ENCODE measurements at regions not wholly inside any gene's neighbourhood (a gene's known extent, or its start where the extent isn't known, plus 50 kb on each side); places are given as distances from the start of the nearest gene placed in this dataset.

DNA sequence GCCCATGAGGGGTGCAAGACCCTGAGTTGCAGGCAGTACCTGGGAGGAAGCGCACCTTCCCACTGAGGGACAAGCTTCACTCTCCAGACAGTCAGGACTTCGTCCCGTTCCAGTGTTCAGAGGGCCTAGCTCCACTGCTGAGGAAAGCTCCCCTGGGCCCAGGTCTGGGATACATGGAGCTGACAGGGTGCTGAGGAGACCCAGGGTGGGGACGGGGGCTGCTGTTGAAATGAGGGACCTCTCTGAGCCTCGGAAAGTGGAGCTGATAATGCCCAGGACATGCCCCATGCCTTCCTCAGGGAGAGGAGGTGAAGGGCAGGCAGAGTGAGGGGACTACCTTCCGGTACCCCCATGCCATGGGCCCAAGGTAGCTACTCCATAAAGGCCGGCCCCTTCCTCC lies 169.2 kb upstream of the MYCN start:
- Histone ChIP-seq H3K36me3 (ENCODE audit: control insufficient read depth, insufficient read depth, low read length) (no peaks in the 10 kb centered on the region), H3K4me3 (ENCODE audit: low read depth, low read length) (no peak overlapping the region)
- TF ChIP-seq, protein P1, sequence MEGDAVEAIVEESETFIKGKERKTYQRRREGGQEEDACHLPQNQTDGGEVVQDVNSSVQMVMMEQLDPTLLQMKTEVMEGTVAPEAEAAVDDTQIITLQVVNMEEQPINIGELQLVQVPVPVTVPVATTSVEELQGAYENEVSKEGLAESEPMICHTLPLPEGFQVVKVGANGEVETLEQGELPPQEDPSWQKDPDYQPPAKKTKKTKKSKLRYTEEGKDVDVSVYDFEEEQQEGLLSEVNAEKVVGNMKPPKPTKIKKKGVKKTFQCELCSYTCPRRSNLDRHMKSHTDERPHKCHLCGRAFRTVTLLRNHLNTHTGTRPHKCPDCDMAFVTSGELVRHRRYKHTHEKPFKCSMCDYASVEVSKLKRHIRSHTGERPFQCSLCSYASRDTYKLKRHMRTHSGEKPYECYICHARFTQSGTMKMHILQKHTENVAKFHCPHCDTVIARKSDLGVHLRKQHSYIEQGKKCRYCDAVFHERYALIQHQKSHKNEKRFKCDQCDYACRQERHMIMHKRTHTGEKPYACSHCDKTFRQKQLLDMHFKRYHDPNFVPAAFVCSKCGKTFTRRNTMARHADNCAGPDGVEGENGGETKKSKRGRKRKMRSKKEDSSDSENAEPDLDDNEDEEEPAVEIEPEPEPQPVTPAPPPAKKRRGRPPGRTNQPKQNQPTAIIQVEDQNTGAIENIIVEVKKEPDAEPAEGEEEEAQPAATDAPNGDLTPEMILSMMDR (IDR thresholded peaks at IDR 0.05): no peak

GRCh38 chr2:15772086-15772595 lies 168.2 kb upstream of the MYCN start:
- TF ChIP-seq, protein P1 (IDR thresholded peaks at IDR 0.05): no peak

More for the DNA sequence above, 169.2 kb upstream of the MYCN start:
- Histone ChIP-seq H3K79me2 (no peaks in the 10 kb centered on the region), H3K27ac (no peak overlapping the region), H3K4me2 (ENCODE audit: low read length) (no peak overlapping the region), H3K9me3 (ENCODE audit: control insufficient read depth, low read length) (no peaks in the 10 kb centered on the region), H3K9ac (no peak overlapping the region), H2AFZ (no peak overlapping the region), H3K27me3 (ENCODE audit: control insufficient read depth, insufficient read depth, low read length) (no peaks in the 10 kb centered on the region), H3K4me1 (no peaks in the 10 kb centered on the region)

GRCh38 chr2:15772681-15773080 lies 167.7 kb upstream of the MYCN start:
- Histone ChIP-seq H3K27ac (no peak overlapping the region), H3K79me2 (no peaks in the 10 kb centered on the region), H3K9me3 (ENCODE audit: control insufficient read depth, low read length) (no peaks in the 10 kb centered on the region), H3K4me2 (ENCODE audit: low read length) (no peak overlapping the region), H3K36me3 (ENCODE audit: control insufficient read depth, insufficient read depth, low read length) (no peaks in the 10 kb centered on the region), H3K4me1 (no peaks in the 10 kb centered on the region), H2AFZ (no peak overlapping the region), H3K4me3 (ENCODE audit: low read depth, low read length) (no peak overlapping the region), H3K9ac (no peak overlapping the region), H3K27me3 (ENCODE audit: control insufficient read depth, insufficient read depth, low read length) (no peaks in the 10 kb centered on the region)
- TF ChIP-seq, protein P1 (IDR thresholded peaks at IDR 0.05): no peak

More at GRCh38 chr2:15772086-15772595, 168.2 kb upstream of the MYCN start:
- H3K9ac ChIP-seq: no peak overlapping the region
- H2AFZ ChIP-seq: no peak overlapping the region
- no peak overlapping the region for H3K4me3 ChIP-seq (ENCODE audit: low read depth, low read length)
- no peaks in the 10 kb centered on the region for H3K9me3 ChIP-seq (ENCODE audit: control insufficient read depth, low read length)
- H3K27me3 ChIP-seq (ENCODE audit: control insufficient read depth, insufficient read depth, low read length): no peaks in the 10 kb centered on the region
- H3K4me2 ChIP-seq (ENCODE audit: low read length): no peak overlapping the region
- no peaks in the 10 kb centered on the region for H3K79me2 ChIP-seq
- no peak overlapping the region for H3K27ac ChIP-seq
- no peaks in the 10 kb centered on the region for H3K36me3 ChIP-seq (ENCODE audit: control insufficient read depth, insufficient read depth, low read length)
- no peaks in the 10 kb centered on the region for H3K4me1 ChIP-seq

GRCh38 chr2:15773204-15773603 lies 167.1 kb upstream of the MYCN start:
- Histone ChIP-seq H3K27ac (no peak overlapping the region), H3K9me3 (ENCODE audit: control insufficient read depth, low read length) (no peaks in the 10 kb centered on the region), H3K4me2 (ENCODE audit: low read length) (no peak overlapping the region), H3K4me3 (ENCODE audit: low read depth, low read length) (no peak overlapping the region), H3K4me1 (no peaks in the 10 kb centered on the region), H3K9ac (no peak overlapping the region), H3K79me2 (no peaks in the 10 kb centered on the region), H3K27me3 (ENCODE audit: control insufficient read depth, insufficient read depth, low read length) (no peaks in the 10 kb centered on the region), H2AFZ (no peak overlapping the region), H3K36me3 (ENCODE audit: control insufficient read depth, insufficient read depth, low read length) (no peaks in the 10 kb centered on the region)
- TF ChIP-seq, protein P1 (IDR thresholded peaks at IDR 0.05): no peak

GRCh38 chr2:15773846-15774245 lies 166.5 kb upstream of the MYCN start:
- Histone ChIP-seq H3K4me1 (no peaks in the 10 kb centered on the region), H3K27ac (no peak overlapping the region), H3K9me3 (ENCODE audit: control insufficient read depth, low read length) (no peaks in the 10 kb centered on the region), H3K36me3 (ENCODE audit: control insufficient read depth, insufficient read depth, low read length) (no peaks in the 10 kb centered on the region), H3K27me3 (ENCODE audit: control insufficient read depth, insufficient read depth, low read length) (no peaks in the 10 kb centered on the region), H3K4me3 (ENCODE audit: low read depth, low read length) (no peak overlapping the region), H3K79me2 (no peaks in the 10 kb centered on the region), H3K4me2 (ENCODE audit: low read length) (no peak overlapping the region), H2AFZ (no peak overlapping the region), H3K9ac (no peak overlapping the region)
- TF ChIP-seq, protein P1 (IDR thresholded peaks at IDR 0.05): no peak
